HCT116 (cell line): ENCODE measurements at regions not wholly inside any gene's neighbourhood (a gene's known extent, or its start where the extent isn't known, plus 50 kb on each side); places are given as distances from the start of the nearest gene placed in this dataset.

ENCODE experiments used
- CEBPB ChIP-seq: IDR thresholded peaks from 2 replicates; pipeline ENCODE4 v1.6.1; 2012; ENCODE audit warnings: low read depth
- CTCF ChIP-seq, 3 experiments: fragments of 200-600 bp in 1 of 3; sonication (generic) in 1 of 3; IDR thresholded peaks in 2 of 3; conservative IDR thresholded peaks in 1 of 3; 2 replicates each; pipeline ENCODE4 v1.5.1; 2012 to 2017; ENCODE audit warnings: low read depth in 2 of 3, low read length in 2 of 3, antibody characterized with exemption in 1 of 3, borderline replicate concordance in 1 of 3, control low read depth in 1 of 3, mild to moderate bottlenecking in 1 of 3, mixed read lengths in 1 of 3, mixed run types in 1 of 3, moderate library complexity in 1 of 3; ENCODE audit not compliant: insufficient read depth in 1 of 3
- EZH2 ChIP-seq: fragments of 200-600 bp; sonication (generic); IDR thresholded peaks from 2 replicates; pipeline ENCODE4 v1.6.1; 2017; ENCODE audit warnings: antibody characterized with exemption, mixed run types

GRCh38 chr5:28014779-28015178 lies 976.4 kb upstream of the CDH9 start:
- peak in 2 of 3 experiments; percentile 51 to 61; a peak in 4 of 6 replicates for TF ChIP-seq CTCF (IDR thresholded peaks at IDR 0.05 in 2 of 3, conservative IDR thresholded peaks at IDR 0.05 in 1 of 3; ENCODE audit: borderline replicate concordance in 1 of 3, insufficient read depth in 1 of 3, low read depth in 2 of 3, low read length in 2 of 3)
- TF ChIP-seq EZH2 = no peak
- no peak for TF ChIP-seq CEBPB
